ENCODE measurements at regions not wholly inside any gene's neighbourhood (a gene's known extent, or its start where the extent isn't known, plus 50 kb on each side); places are given as distances from the start of the nearest gene placed in this dataset.

- Histone ChIP-seq H3K9me3 (ENCODE audit: insufficient read depth, low read length) (no peaks in the 10 kb centered on the region), H3F3A (ENCODE audit: insufficient read depth) (no peaks in the 10 kb centered on the region), H3K27ac (ENCODE audit: low read depth, low read length) (no peak overlapping the region), H3K4me3 (ENCODE audit: insufficient read depth, low read length, poor library complexity, severe bottlenecking) (no peak overlapping the region), H3K79me2 (ENCODE audit: insufficient read depth, low read length) (no peaks in the 10 kb centered on the region), H3K36me3 (ENCODE audit: low read length) (no peaks in the 10 kb centered on the region), H3K9me2 (replicated peaks; ENCODE audit: insufficient read depth, low read length) (no peaks in the 10 kb centered on the region), H2AFZ (ENCODE audit: low read depth, low read length, severe bottlenecking) (no peak overlapping the region), H3K4me2 (ENCODE audit: low read depth, low read length, poor library complexity, severe bottlenecking) (no peak overlapping the region), H3K9ac (ENCODE audit: low read length) (no peak overlapping the region), H3K27me3 (ENCODE audit: low read length) (no peaks in the 10 kb centered on the region), H4K20me1 (ENCODE audit: low read depth, low read length) (no peaks in the 10 kb centered on the region)
- TF ChIP-seq, protein P1, sequence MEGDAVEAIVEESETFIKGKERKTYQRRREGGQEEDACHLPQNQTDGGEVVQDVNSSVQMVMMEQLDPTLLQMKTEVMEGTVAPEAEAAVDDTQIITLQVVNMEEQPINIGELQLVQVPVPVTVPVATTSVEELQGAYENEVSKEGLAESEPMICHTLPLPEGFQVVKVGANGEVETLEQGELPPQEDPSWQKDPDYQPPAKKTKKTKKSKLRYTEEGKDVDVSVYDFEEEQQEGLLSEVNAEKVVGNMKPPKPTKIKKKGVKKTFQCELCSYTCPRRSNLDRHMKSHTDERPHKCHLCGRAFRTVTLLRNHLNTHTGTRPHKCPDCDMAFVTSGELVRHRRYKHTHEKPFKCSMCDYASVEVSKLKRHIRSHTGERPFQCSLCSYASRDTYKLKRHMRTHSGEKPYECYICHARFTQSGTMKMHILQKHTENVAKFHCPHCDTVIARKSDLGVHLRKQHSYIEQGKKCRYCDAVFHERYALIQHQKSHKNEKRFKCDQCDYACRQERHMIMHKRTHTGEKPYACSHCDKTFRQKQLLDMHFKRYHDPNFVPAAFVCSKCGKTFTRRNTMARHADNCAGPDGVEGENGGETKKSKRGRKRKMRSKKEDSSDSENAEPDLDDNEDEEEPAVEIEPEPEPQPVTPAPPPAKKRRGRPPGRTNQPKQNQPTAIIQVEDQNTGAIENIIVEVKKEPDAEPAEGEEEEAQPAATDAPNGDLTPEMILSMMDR (IDR thresholded peaks at IDR 0.05; ENCODE audit: insufficient read depth, low read length, poor library complexity, severe bottlenecking) = no peak
- TF ChIP-seq EZH2phosphoT487 (conservative IDR thresholded peaks at IDR 0.05; ENCODE audit: low read length) = no peak
Measured at GRCh38 chr2:226411727-226412360, 387.8 kb downstream of the IRS1 start.

GRCh38 chr2:226411205-226411604 lies 388.4 kb downstream of the IRS1 start:
- H3K9me2 ChIP-seq (replicated peaks; ENCODE audit: insufficient read depth, low read length) = no peaks in the 10 kb centered on the region
- TF ChIP-seq EZH2phosphoT487 (conservative IDR thresholded peaks at IDR 0.05; ENCODE audit: low read length) = no peak
- TF ChIP-seq, protein P1 (IDR thresholded peaks at IDR 0.05; ENCODE audit: insufficient read depth, low read length, poor library complexity, severe bottlenecking) = no peak

GRCh38 chr2:226410247-226410835 lies 389.3 kb downstream of the IRS1 start:
- Histone ChIP-seq H3K27me3 (ENCODE audit: low read length) (no peaks in the 10 kb centered on the region), H3K27ac (ENCODE audit: low read depth, low read length) (no peak overlapping the region), H3K9me2 (replicated peaks; ENCODE audit: insufficient read depth, low read length) (no peaks in the 10 kb centered on the region), H3F3A (ENCODE audit: insufficient read depth) (no peaks in the 10 kb centered on the region), H3K36me3 (ENCODE audit: low read length) (no peaks in the 10 kb centered on the region), H3K4me3 (ENCODE audit: insufficient read depth, low read length, poor library complexity, severe bottlenecking) (no peak overlapping the region), H3K9me3 (ENCODE audit: insufficient read depth, low read length) (no peaks in the 10 kb centered on the region), H3K4me2 (ENCODE audit: low read depth, low read length, poor library complexity, severe bottlenecking) (no peak overlapping the region), H3K9ac (ENCODE audit: low read length) (no peak overlapping the region), H3K79me2 (ENCODE audit: insufficient read depth, low read length) (no peaks in the 10 kb centered on the region), H2AFZ (ENCODE audit: low read depth, low read length, severe bottlenecking) (no peak overlapping the region), H4K20me1 (ENCODE audit: low read depth, low read length) (no peaks in the 10 kb centered on the region)
- TF ChIP-seq EZH2phosphoT487 (conservative IDR thresholded peaks at IDR 0.05; ENCODE audit: low read length) = no peak
- TF ChIP-seq, protein P1 (IDR thresholded peaks at IDR 0.05; ENCODE audit: insufficient read depth, low read length, poor library complexity, severe bottlenecking) = no peak

More at GRCh38 chr2:226411205-226411604, 388.4 kb downstream of the IRS1 start:
- H3K9ac ChIP-seq (ENCODE audit: low read length) = no peak overlapping the region
- no peaks in the 10 kb centered on the region for H3K79me2 ChIP-seq (ENCODE audit: insufficient read depth, low read length)
- no peaks in the 10 kb centered on the region for H3K27me3 ChIP-seq (ENCODE audit: low read length)
- no peak overlapping the region for H3K4me2 ChIP-seq (ENCODE audit: low read depth, low read length, poor library complexity, severe bottlenecking)
- H3K9me3 ChIP-seq (ENCODE audit: insufficient read depth, low read length) = no peaks in the 10 kb centered on the region
- H3K27ac ChIP-seq (ENCODE audit: low read depth, low read length) = no peak overlapping the region
- no peak overlapping the region for H2AFZ ChIP-seq (ENCODE audit: low read depth, low read length, severe bottlenecking)
- H4K20me1 ChIP-seq (ENCODE audit: low read depth, low read length) = no peaks in the 10 kb centered on the region
- no peaks in the 10 kb centered on the region for H3F3A ChIP-seq (ENCODE audit: insufficient read depth)
- H3K36me3 ChIP-seq (ENCODE audit: low read length) = no peaks in the 10 kb centered on the region
- no peak overlapping the region for H3K4me3 ChIP-seq (ENCODE audit: insufficient read depth, low read length, poor library complexity, severe bottlenecking)
